ENCODE measurements at regions not wholly inside any gene's neighbourhood (a gene's known extent, or its start where the extent isn't known, plus 50 kb on each side); places are given as distances from the start of the nearest gene placed in this dataset.

- no peaks in the 10 kb centered on the region for H3K9me1 ChIP-seq (replicated peaks; ENCODE audit: control insufficient read depth, extremely low read depth, insufficient read depth, low read length)
- H3K9ac ChIP-seq (replicated peaks; ENCODE audit: extremely low read depth, insufficient read depth, low read length) = no peak overlapping the region
- H2AFZ ChIP-seq (ENCODE audit: low read depth, low read length) = no peak overlapping the region
- no peak overlapping the region for H3K4me3 ChIP-seq (replicated peaks in 1 of 3; ENCODE audit: insufficient read depth in 1 of 3, low read depth in 1 of 3, low read length in 3 of 3)
- intact Hi-C loops (cut with micrococcal nuclease) (no loop called here), dilution Hi-C loops (cut with MboI; ENCODE audit: extremely low pct_ligation_motif_present, low sequenced_read_pairs) (no loop called here)
- H3K9me3 ChIP-seq (replicated peaks; ENCODE audit: control insufficient read depth, insufficient read depth, low read length) = peaks cover 1% of the 10 kb centered on the region
- no peaks in the 10 kb centered on the region for H3K36me3 ChIP-seq (ENCODE audit: control insufficient read depth in 2 of 2, extremely low read depth in 1 of 2, insufficient read depth in 2 of 2, low read length in 2 of 2)
- no peaks in the 10 kb centered on the region for H3K4me1 ChIP-seq (ENCODE audit: control insufficient read depth, extremely low read depth, insufficient read depth, low read length)
- no peak overlapping the region for H3K27ac ChIP-seq (ENCODE audit: insufficient read depth, low read depth, low read length)
- DNase-seq (ENCODE audit: low read depth, low spot score) (no peak), FAIRE-seq (no peak)
- no peaks in the 10 kb centered on the region for H3K27me3 ChIP-seq (ENCODE audit: control insufficient read depth in 2 of 2, insufficient read depth in 2 of 2, low read length in 2 of 2)
- no TSS peak for BruUV-seq (replicated peaks)
- no peak for TF ChIP-seq CTCF (IDR thresholded peaks at IDR 0.05; ENCODE audit: extremely low read depth in 1 of 2, insufficient read depth in 1 of 2, low read depth in 1 of 2, low read length in 2 of 2)
- TF ChIP-seq, protein P1, sequence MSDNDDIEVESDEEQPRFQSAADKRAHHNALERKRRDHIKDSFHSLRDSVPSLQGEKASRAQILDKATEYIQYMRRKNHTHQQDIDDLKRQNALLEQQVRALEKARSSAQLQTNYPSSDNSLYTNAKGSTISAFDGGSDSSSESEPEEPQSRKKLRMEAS (IDR thresholded peaks at IDR 0.05; ENCODE audit: insufficient read depth, insufficient read length) = no peak
- TF ChIP-seq EZH2 (IDR thresholded peaks at IDR 0.05; ENCODE audit: borderline replicate concordance, low read depth, low read length, severe bottlenecking) = no peak
- no peak for TF ChIP-seq GATA2 (IDR thresholded peaks at IDR 0.05; ENCODE audit: insufficient read depth, insufficient read length, low read depth, low read length)
- no peak for TF ChIP-seq POLR2A (IDR thresholded peaks at IDR 0.05; ENCODE audit: low read depth, low read length)
- no peak for TF ChIP-seq JUN (IDR thresholded peaks at IDR 0.05; ENCODE audit: borderline replicate concordance, insufficient read depth, insufficient read length, low read depth)
- TF ChIP-seq MYC (IDR thresholded peaks at IDR 0.05; ENCODE audit: low read depth, low read length) = no peak
- no peak for TF ChIP-seq POLR2AphosphoS5 (IDR thresholded peaks at IDR 0.05; ENCODE audit: insufficient read depth, low read depth, low read length)
- no peak for TF ChIP-seq FOS (IDR thresholded peaks at IDR 0.05; ENCODE audit: borderline replicate concordance, insufficient read depth, low read length)
- POLR2A ChIA-PET = no interaction called here
- no peaks in the 10 kb centered on the region for H3K79me2 ChIP-seq (ENCODE audit: control insufficient read depth, insufficient read depth, low read length)
- H4K20me1 ChIP-seq (replicated peaks; ENCODE audit: control insufficient read depth, extremely low read depth, insufficient read depth, low read length) = no peaks in the 10 kb centered on the region
- no peak overlapping the region for H3K4me2 ChIP-seq (ENCODE audit: insufficient read depth, low read length)
- CTCF ChIA-PET = no interaction called here
These were observed 731.3 kb downstream of the DTWD2 start for GRCh38 chr5:118257066-118257465.
